DND-41 (cell line): ENCODE measurements at regions not wholly inside any gene's neighbourhood (a gene's known extent, or its start where the extent isn't known, plus 50 kb on each side); places are given as distances from the start of the nearest gene placed in this dataset.

Experiments
- EZH2 ChIP-seq: IDR thresholded peaks from 3 replicates; pipeline ENCODE4 v1.6.1; 2012; ENCODE audit warnings: borderline replicate concordance, low read depth, mild to moderate bottlenecking, moderate library complexity, low read length, inconsistent platforms; ENCODE audit not compliant: severe bottlenecking
- TF ChIP-seq, protein P1 (sequence below): IDR thresholded peaks from 2 replicates; pipeline ENCODE4 v1.5.1; 2012; ENCODE audit warnings: borderline replicate concordance, low read length, moderate library complexity, mild to moderate bottlenecking; ENCODE audit not compliant: poor library complexity, severe bottlenecking; ENCODE audit errors: extremely low read depth

DNA sequence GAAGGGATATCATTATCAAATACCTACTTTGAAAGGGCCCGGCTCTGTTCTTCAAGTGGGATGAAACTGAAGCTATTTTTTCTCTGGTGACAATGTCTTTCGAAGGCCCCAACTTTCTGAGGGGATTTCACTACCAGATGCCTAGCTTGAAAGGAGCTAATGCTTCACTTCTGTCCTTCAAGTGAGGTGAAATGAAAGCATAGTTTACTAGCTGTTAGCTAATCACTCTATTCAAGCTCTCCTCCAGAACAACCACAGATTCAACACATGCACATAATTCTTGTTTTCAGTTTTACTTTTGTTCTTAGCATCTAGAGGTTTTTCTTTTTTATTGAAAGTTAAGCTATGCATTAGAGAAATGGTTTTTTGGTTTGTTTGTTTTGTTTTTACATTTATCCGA, 571.4 kb downstream of the NOVA1 start:
- TF ChIP-seq, protein P1, sequence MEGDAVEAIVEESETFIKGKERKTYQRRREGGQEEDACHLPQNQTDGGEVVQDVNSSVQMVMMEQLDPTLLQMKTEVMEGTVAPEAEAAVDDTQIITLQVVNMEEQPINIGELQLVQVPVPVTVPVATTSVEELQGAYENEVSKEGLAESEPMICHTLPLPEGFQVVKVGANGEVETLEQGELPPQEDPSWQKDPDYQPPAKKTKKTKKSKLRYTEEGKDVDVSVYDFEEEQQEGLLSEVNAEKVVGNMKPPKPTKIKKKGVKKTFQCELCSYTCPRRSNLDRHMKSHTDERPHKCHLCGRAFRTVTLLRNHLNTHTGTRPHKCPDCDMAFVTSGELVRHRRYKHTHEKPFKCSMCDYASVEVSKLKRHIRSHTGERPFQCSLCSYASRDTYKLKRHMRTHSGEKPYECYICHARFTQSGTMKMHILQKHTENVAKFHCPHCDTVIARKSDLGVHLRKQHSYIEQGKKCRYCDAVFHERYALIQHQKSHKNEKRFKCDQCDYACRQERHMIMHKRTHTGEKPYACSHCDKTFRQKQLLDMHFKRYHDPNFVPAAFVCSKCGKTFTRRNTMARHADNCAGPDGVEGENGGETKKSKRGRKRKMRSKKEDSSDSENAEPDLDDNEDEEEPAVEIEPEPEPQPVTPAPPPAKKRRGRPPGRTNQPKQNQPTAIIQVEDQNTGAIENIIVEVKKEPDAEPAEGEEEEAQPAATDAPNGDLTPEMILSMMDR = no peak
- TF ChIP-seq EZH2 = no peak
